PC-3 (cell line): ENCODE measurements at regions not wholly inside any gene's neighbourhood (a gene's known extent, or its start where the extent isn't known, plus 50 kb on each side); places are given as distances from the start of the nearest gene placed in this dataset.

Experiments used
- ATAC-seq: fragments of 200-7000 bp; cut with Tn5 transposase; 2 replicates; pipeline ENCODE4 v1.9.1; 2020; ENCODE audit warnings: mild to moderate bottlenecking, moderate library complexity
- BruUV-seq: library from RNA; stranded (reverse); fragments of 400-500 nt; replicated peaks from 2 replicates; lab custom pipeline; 2021; lab: Mats Ljungman, UMichigan
- CTCF ChIA-PET: fragments of 300-600 bp; sonication (Branson Sonifier 250); formaldehyde crosslinking; loops from one replicate; lab custom pipeline; 2022; ENCODE audit warnings: antibody characterized with exemption; lab: Charles Lee
- POLR2A ChIA-PET: fragments of 300-600 bp; sonication (Branson Sonifier 250); formaldehyde crosslinking; loops from one replicate; lab custom pipeline; 2022; ENCODE audit warnings: antibody characterized with exemption; ENCODE audit not compliant: unreplicated experiment; lab: Charles Lee
- DNase-seq: peaks from one replicate; pipeline ENCODE4 v3.0.0-alpha.2; 2015
- H2AFZ ChIP-seq: fragments of 300-600 bp; sonication (generic); 2 replicates; pipeline ENCODE4 v1.6.0; 2016; ENCODE audit warnings: antibody characterized with exemption, low read length
- H3F3A ChIP-seq: fragments of 300-600 bp; sonication (generic); one replicate; pipeline ENCODE4 v1.6.0; 2017; ENCODE audit warnings: antibody characterized with exemption, low read length, control low read depth, mild to moderate bottlenecking; ENCODE audit not compliant: unreplicated experiment
- H3K27ac ChIP-seq: fragments of 300-600 bp; sonication (generic); 2 replicates; pipeline ENCODE4 v1.5.1; 2016; ENCODE audit warnings: mild to moderate bottlenecking, low read length
- H3K27me3 ChIP-seq: fragments of 300-600 bp; sonication (generic); 2 replicates; pipeline ENCODE4 v1.6.1; 2016; ENCODE audit warnings: low read length, mixed read lengths
- H3K36me3 ChIP-seq: fragments of 300-600 bp; sonication (generic); 2 replicates; pipeline ENCODE4 v1.6.1; 2016; ENCODE audit warnings: low read depth, mixed run types, low read length, mixed read lengths
- H3K4me1 ChIP-seq: fragments of 300-600 bp; sonication (generic); 2 replicates; pipeline ENCODE4 v1.5.1; 2016; ENCODE audit warnings: low read length; ENCODE audit not compliant: insufficient read depth
- H3K4me2 ChIP-seq: fragments of 300-600 bp; sonication (generic); 2 replicates; pipeline ENCODE4 v1.6.0; 2016; ENCODE audit warnings: low read length
- H3K4me3 ChIP-seq: fragments of 300-600 bp; sonication (generic); 2 replicates; pipeline ENCODE4 v1.5.1; 2016; ENCODE audit warnings: mild to moderate bottlenecking, low read length, mixed read lengths
- H3K79me2 ChIP-seq: fragments of 300-600 bp; sonication (generic); 2 replicates; pipeline ENCODE4 v1.6.1; 2017; ENCODE audit warnings: low read length, mixed read lengths
- H3K9ac ChIP-seq: fragments of 300-600 bp; sonication (generic); 2 replicates; pipeline ENCODE4 v1.6.0; 2016; ENCODE audit warnings: mild to moderate bottlenecking, low read length
- H3K9me2 ChIP-seq: fragments of 300-600 bp; sonication (generic); replicated peaks from 2 replicates; pipeline ENCODE4 v1.6.1; 2016; ENCODE audit warnings: mixed run types, low read length, mixed read lengths
- H3K9me3 ChIP-seq: fragments of 300-600 bp; sonication (generic); 2 replicates; pipeline ENCODE4 v1.6.1; 2016; ENCODE audit warnings: low read length, mixed read lengths
- H4K20me1 ChIP-seq: fragments of 300-600 bp; sonication (generic); 2 replicates; pipeline ENCODE4 v1.6.1; 2016; ENCODE audit warnings: low read length, mixed read lengths
- EZH2 ChIP-seq: fragments of 300-600 bp; sonication (generic); IDR thresholded peaks from one replicate; pipeline ENCODE4 v1.6.1; 2017; ENCODE audit warnings: antibody characterized with exemption, mild to moderate bottlenecking, low read length; ENCODE audit not compliant: unreplicated experiment
- EZH2phosphoT487 ChIP-seq: fragments of 300-600 bp; sonication (generic); IDR thresholded peaks from 2 replicates; pipeline ENCODE4 v1.6.1; 2018; ENCODE audit warnings: mild to moderate bottlenecking, antibody characterized with exemption, low read length, borderline replicate concordance
- intact Hi-C: fragments of 100-400 bp; cut with micrococcal nuclease; formaldehyde crosslinking; loops from 2 replicates; pipeline ENCODE4 v1.9.0; 2023
- TF ChIP-seq, protein P1 (sequence below): fragments of 300-600 bp; sonication (generic); conservative IDR thresholded peaks from 2 replicates; pipeline ENCODE4 v1.5.1; 2017; ENCODE audit warnings: antibody characterized with exemption, low read depth, mild to moderate bottlenecking, low read length

DNA sequence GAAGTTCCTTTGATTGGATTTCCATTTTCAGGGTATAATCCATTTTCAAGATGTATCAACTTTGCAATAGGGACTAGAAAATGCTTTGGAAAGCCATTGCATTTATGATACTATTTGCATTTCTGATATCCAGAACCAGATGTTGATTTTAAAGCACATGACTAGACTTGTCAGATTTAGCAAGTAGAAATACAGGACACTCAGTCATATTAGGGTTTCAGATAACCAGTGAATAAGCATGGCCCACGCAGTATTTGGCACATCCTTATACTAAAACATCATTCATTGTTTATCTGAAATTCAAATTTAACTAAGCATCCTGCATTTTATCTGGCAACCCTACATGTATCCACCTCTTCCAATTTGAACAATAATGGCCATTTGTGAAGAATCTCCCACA lies 113.3 kb upstream of the DPT start:
- POLR2A ChIA-PET, result no interaction called here
- Histone ChIP-seq H3K36me3 (no peaks in the 10 kb centered on the region), H3K4me2 (no peak overlapping the region), H3F3A (no peaks in the 10 kb centered on the region), H3K4me1 (peaks cover 15% of the 10 kb centered on the region), H2AFZ (no peak overlapping the region), H4K20me1 (no peaks in the 10 kb centered on the region), H3K27me3 (no peaks in the 10 kb centered on the region), H3K9ac (no peak overlapping the region), H3K79me2 (no peaks in the 10 kb centered on the region), H3K9me3 (no peaks in the 10 kb centered on the region), H3K4me3 (no peak overlapping the region), H3K27ac (no peak overlapping the region), H3K9me2 (no peaks in the 10 kb centered on the region)
- ATAC-seq (no peak), DNase-seq (no peak)
- no TSS peak for BruUV-seq
- CTCF ChIA-PET, result no interaction called here
- intact Hi-C loops, result loop anchor here (5.0 kb wide), 1 partner anchor 90 kb away; no protein-coding TSS in a partner anchor
- TF ChIP-seq EZH2phosphoT487 (no peak), EZH2 (no peak)
- TF ChIP-seq, protein P1, sequence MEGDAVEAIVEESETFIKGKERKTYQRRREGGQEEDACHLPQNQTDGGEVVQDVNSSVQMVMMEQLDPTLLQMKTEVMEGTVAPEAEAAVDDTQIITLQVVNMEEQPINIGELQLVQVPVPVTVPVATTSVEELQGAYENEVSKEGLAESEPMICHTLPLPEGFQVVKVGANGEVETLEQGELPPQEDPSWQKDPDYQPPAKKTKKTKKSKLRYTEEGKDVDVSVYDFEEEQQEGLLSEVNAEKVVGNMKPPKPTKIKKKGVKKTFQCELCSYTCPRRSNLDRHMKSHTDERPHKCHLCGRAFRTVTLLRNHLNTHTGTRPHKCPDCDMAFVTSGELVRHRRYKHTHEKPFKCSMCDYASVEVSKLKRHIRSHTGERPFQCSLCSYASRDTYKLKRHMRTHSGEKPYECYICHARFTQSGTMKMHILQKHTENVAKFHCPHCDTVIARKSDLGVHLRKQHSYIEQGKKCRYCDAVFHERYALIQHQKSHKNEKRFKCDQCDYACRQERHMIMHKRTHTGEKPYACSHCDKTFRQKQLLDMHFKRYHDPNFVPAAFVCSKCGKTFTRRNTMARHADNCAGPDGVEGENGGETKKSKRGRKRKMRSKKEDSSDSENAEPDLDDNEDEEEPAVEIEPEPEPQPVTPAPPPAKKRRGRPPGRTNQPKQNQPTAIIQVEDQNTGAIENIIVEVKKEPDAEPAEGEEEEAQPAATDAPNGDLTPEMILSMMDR, result no peak

DNA sequence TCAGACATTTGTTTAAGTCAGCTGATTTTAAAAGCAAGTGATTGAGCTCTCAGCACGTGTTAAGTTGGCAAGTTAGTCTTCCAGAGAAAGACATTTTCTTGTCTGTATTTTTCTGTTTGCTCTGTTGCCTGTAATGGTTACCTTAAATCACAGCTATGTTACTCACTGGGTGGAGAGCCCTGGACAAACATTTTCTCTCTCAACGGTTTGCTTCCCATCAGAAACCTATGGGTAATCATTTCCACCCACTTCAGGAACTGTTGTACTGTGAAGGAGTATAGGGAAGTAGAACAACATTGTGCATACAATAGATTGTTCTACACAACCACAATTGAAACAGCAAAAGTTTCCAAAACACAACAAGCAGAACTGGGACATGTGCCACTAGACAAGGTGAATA lies 113.9 kb upstream of the DPT start:
- H3F3A ChIP-seq, result no peaks in the 10 kb centered on the region
- intact Hi-C loops, result loop anchor here (5.0 kb wide), 1 partner anchor 91 kb away; no protein-coding TSS in a partner anchor
- POLR2A ChIA-PET, result no interaction called here
- H2AFZ ChIP-seq, result peak overlapping the region; percentile 10; the same call in 1 of the 2 replicates
- no peaks in the 10 kb centered on the region for H3K36me3 ChIP-seq
- ATAC-seq (peak; percentile 71), DNase-seq (no peak)
- TF ChIP-seq EZH2 (no peak), EZH2phosphoT487 (no peak)
- TF ChIP-seq, protein P1, result no peak
- H3K27me3 ChIP-seq, result no peaks in the 10 kb centered on the region
- H3K4me1 ChIP-seq, result peaks cover 15% of the 10 kb centered on the region
- CTCF ChIA-PET, result no interaction called here
- H3K4me2 ChIP-seq, result no peak overlapping the region
- H3K9ac ChIP-seq, result no peak overlapping the region
- no TSS peak for BruUV-seq
- H4K20me1 ChIP-seq, result no peaks in the 10 kb centered on the region
- no peak overlapping the region for H3K4me3 ChIP-seq
- H3K9me3 ChIP-seq, result no peaks in the 10 kb centered on the region
- no peaks in the 10 kb centered on the region for H3K79me2 ChIP-seq
- no peaks in the 10 kb centered on the region for H3K9me2 ChIP-seq
- no peak overlapping the region for H3K27ac ChIP-seq

DNA sequence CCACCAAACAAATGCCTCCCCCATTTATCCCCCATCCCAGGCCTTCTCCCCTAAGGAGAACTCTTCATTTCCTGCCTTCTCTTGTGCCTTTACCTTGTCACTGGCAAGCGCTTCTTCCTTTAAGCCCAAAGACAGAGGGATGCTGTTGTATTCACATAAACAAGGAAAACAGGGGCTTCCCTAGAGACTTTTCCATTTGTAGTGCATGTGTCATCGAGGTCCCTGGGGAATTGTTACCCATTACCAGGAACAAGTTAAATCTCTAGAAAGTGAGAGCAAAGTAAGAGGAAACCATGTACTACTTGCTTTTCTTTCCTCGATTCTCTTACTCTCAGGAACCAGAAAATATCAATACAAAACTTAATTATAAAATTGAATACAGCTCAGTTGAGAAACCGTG lies 114.4 kb upstream of the DPT start:
- Histone ChIP-seq H4K20me1 (no peaks in the 10 kb centered on the region), H2AFZ (no peak overlapping the region), H3K4me1 (peaks cover 15% of the 10 kb centered on the region), H3K9ac (no peak overlapping the region), H3K36me3 (no peaks in the 10 kb centered on the region), H3K4me3 (no peak overlapping the region), H3K9me2 (no peaks in the 10 kb centered on the region), H3F3A (no peaks in the 10 kb centered on the region), H3K27me3 (no peaks in the 10 kb centered on the region), H3K27ac (no peak overlapping the region), H3K9me3 (no peaks in the 10 kb centered on the region), H3K79me2 (no peaks in the 10 kb centered on the region), H3K4me2 (no peak overlapping the region)
- no peak for TF ChIP-seq EZH2phosphoT487
- TF ChIP-seq EZH2, result no peak
- TF ChIP-seq, protein P1, result no peak
- ATAC-seq, result no peak
- ChIA-PET POLR2A (no interaction called here), CTCF (no interaction called here)
- DNase-seq, result no peak
- BruUV-seq, result no TSS peak
- intact Hi-C loops, result loop anchor here (5.0 kb wide), 1 partner anchor 91 kb away; no protein-coding TSS in a partner anchor
